CD4-positive, alpha-beta T cell treated with Interleukin-2 at 100 ng/mL for 4 hours (primary cell): ENCODE measurements at regions not wholly inside any gene's neighbourhood (a gene's known extent, or its start where the extent isn't known, plus 50 kb on each side); places are given as distances from the start of the nearest gene placed in this dataset.

Experiments used
- DNase-seq: peaks from one replicate; pipeline ENCODE4 v3.0.0-alpha.2; 2020; ENCODE audit warnings: low spot score

DNA sequence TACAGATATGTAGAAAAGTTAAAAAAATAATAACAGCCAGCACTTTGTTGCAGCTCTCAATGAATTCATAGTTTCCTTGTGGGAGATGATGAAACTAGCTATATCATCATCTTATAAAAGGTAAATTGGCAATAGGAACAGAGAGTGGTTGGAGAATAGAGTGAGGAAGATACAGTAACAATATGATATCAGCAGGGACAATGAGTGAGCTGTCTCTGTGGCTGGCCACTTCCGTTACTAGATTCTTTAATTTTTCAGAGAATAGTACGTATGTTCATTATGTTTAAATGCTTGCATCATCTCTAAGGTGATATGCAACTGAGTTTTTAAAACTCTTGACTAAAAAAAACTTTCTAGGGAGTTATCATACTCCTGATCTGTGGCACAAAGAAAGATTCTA lies 1006.2 kb upstream of the FLRT2 start:
- no peak for DNase-seq

DNA sequence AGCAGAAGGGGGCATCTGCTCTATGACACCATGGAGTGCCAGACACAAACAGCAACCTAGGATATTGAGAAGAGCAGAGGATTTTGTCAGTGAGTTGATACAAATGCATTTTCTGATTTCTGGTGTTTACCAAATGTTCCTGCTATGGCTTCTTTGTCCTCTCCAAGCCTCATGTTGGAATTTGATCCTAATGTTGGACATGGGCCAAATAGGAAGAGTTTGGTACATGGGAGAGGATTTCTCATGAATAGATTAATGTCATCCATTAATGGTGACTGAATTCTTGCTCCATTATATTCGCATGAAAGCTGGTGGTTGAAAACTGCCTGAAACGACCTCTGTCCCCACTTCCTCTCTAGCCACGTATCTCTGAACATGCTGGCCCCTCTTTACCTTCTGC lies 1002.2 kb upstream of the FLRT2 start:
- DNase-seq = no peak

DNA sequence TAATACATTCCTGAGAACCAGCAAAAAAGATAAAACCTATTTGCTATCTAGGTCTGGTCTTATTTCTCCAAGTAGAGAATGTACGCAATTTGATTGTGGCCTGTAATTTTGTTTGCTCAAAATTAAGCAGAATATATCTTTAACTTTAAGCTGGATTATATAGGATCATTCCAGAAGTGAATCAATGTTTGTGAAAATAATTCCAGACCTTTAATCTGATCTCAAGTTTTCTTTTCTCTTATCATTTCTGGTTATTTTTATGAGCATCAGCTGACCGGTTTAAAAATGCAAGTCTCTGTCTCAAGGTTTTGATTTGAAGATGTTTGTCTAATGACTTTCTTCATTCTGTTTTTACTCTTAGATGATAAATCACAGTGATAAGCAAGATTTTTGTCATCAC lies 997.9 kb upstream of the FLRT2 start:
- no peak for DNase-seq

DNA sequence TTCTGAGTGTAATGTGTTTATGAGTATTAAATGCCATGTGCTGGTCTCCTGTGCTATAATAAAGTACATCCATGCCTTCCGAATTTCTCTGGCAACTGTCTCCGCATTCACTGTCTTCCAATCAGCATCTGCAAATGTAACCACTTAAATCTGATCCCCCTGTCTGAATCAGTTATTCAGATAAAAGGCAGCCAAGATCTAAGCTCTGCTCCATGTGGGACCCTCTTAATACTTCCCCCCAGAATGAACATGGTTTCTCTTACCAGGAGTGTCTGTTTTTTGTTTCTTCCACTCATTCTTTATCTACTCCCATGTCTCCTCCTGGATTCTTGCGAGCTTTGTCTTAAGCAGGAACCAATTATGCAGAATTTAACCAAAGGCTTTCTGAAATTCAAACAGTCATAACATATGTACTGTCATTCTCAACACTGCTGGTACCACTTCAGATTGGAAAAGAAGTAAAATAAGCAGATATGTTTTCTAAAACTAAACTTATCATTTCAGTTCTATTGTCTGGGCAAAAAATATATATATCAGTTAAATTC lies 996.7 kb upstream of the FLRT2 start:
- DNase-seq = no peak

DNA sequence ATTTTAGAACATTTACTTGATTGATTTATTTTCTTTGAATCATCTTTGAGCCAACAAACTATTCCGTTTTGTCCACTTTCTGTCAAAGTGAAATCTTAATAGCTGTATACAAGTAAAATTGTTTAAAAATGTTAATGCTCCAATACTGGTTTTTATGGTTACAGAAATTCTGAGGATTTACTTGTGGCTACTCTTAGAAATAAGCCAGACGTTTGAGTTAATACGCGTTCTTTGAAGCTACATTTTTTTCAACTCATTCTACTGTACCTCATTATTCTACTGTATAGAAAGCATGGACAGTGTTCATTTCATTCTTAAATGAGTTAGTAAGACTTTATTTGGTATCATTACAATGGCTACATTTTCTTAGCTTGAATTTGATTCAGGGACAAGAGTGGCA lies 996.2 kb upstream of the FLRT2 start:
- no peak for DNase-seq

DNA sequence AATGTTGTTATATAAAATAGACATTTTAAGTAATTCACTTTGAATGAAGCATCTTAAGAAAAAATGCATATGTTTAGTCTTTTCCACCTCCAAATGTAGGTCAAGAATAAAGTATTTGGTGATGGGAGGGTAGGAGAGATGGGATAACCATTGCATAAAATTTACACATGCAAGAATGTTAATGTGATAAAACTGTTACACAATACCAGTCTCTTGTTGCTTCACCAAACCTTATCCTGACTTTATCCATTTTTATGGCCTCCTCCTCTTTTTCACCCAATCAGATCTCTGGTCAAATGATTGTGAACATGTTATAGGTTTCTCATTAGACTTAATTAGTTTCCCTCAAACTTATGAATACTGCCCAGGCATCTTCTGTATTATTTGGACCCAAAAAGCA lies 994.5 kb upstream of the FLRT2 start:
- no peak for DNase-seq

DNA sequence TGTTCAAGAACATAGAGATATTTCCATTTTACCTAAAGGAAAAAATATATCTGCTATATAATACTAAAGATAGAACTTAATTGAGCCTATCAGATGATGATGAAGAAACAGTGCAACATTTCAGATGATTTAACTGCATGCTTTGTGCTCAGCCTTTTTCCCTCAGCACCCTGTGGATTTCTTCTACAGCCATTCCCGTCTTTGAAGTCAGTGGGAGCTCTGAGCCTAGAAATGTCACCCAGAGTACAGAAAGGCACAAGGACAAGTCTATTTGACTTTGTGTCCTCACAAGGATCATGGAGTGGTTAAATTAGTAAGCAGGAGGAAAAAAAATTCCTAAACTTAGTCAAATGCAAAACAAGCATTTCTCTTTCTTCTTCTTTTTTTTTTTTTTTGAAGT lies 994.0 kb upstream of the FLRT2 start:
- DNase-seq = no peak

DNA sequence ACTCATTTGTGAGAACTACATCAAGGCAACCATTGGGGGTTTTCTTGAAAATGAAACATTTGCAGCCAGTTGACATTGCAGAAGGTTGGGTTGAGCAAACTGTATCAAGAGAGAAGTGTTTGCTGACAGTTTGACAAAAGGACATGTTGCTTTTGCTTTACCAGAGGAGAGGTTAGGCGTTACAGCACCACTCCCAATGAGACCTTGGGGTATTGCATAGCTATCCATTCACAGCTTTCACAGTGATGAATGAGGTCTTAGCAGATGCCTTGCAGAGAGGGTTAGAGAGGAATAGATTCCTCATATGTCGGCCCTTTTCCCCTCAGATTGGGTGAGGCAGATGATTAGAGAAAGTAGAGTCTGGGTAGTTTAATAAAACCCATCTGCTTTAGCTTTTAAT lies 988.9 kb upstream of the FLRT2 start:
- no peak for DNase-seq

DNA sequence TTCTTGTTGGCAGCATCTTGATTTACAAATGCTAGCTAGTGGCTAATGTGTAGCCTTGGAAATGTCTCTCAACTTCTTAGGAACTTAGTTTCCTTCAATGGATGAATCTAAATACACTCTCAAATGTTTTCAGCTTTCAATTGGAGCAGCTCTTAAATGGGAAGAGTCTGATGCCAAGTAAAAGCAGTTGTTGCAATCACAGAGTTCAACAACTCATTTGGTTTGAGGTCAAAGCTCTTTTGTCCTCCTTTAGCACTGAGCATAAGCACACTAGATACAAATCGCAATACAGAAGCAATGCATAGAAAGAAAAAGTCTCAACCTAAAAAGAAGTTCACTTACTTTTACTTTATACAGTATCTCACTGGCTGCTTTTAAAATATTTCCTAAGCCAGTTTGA lies 986.1 kb upstream of the FLRT2 start:
- no peak for DNase-seq

DNA sequence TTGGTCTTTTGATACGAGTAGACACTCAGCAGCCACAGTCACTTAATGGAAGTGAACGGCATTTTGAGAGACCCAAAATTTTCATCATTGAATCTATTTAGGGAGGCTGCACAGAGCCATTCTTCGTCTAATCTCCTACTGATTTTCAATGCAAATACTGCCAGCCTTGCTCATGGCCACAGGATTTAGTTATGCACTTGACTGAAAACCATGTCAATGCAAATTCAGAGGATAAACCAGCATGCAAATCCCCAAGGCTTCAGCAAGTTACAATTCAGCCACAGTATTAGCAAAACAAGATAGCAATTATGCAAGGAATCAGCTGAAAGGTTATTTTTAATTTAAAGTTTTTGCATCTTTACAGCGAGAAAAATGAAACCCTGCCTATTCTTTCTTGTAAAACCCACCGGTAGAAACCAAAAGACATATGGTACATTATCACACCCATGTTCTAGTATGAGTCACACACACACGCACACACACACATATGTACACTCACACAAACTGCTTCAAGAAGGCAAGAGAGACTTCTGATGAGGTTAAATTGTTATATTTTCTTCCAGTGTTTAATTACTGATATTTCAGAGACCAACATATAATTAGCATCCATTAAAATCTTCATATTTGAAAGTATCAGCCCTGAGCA lies 985.3 kb upstream of the FLRT2 start:
- DNase-seq = no peak

DNA sequence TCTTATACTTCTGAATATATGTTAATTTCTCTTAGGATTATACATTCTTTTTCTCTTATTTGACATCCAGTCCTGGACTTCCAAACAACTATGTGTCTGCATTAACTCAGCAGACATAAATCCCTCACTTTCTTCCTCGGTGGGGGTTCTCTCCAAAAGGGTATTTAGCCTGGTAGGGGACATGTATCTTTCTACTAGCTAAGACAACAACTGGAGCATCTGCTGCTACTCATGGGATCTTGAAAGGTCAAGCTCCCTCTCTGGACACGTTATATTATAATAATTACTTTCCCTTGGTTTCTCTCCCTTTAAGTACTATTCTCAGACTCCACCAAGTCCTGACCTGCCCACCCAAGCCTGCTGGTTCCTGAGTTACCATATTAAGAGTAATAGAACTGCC lies 983.7 kb upstream of the FLRT2 start:
- DNase-seq = no peak

DNA sequence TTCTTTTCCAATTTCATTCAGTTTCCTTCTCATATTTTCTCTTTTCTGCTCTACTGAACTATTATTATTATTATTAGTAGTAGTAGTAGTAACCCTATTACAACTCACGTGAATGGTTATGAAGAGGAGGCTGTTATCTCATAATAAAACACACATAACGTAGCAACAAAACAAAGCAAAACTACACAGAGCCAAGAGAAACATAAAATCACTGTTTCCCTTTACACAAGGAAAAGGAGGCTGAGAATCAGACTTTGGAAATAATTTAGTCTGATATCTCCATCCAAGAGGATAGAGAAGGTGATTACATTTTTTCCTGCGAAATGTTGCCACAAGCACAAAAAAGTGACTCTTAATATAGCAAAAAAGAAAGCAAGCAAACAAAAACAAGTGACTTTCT lies 975.8 kb upstream of the FLRT2 start:
- DNase-seq = no peak

DNA sequence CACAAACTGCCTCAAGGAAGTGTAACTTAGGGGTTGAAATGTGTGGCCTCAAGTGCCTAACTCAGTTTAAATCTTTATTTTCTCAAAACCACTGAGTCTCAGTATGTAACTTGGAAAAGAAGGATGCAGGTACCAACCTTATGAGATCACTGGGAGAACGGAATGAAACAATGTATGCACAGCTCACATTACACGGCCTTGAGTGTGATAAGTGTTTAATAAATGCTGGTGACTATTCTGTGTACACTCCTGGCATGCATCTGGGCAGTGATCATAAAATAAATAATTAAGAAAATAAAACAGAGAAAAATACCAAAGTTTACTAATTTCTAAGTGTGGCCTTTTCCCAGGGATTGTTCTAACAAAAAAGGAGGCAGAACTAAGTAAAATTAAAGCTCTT lies 974.5 kb upstream of the FLRT2 start:
- DNase-seq = no peak

DNA sequence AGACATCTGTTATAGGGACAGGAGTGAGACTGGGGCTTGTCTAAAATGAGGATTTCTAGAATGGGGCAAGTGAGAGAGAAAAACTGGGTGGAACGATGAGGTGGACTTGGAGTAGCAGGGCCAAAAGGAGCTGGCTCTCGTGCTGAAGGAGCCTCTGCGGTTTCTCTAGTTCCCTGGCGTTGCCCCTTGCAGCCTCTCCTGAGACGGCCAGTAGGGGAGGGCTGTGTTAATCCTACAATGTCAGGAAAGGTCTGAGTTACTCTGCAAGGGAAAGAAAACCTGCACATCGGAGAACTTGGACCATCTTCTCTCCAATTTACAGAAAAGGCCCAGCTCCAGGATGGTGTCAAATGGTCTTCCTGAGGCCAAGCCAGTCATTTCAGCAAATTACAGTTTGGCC lies 963.8 kb upstream of the FLRT2 start:
- DNase-seq = no peak

DNA sequence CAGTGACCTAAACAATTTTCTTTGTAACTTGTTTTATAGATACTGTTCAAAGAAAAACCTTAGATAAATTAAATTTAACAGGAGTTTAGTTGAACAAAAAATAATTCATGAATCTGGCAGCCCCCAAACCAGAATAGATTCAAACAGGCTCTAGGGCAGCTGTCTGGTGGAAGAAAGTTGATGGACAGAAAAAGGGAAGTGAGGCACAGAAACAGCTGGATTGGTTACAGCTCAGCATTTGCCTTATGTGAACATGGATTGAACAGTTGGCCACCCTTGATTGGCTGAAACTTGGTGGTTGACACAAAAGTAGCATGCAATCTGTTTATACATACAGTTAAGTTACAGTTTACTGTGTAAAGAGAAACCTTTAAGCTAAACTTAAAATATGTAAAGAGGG lies 954.3 kb upstream of the FLRT2 start:
- DNase-seq = no peak

DNA sequence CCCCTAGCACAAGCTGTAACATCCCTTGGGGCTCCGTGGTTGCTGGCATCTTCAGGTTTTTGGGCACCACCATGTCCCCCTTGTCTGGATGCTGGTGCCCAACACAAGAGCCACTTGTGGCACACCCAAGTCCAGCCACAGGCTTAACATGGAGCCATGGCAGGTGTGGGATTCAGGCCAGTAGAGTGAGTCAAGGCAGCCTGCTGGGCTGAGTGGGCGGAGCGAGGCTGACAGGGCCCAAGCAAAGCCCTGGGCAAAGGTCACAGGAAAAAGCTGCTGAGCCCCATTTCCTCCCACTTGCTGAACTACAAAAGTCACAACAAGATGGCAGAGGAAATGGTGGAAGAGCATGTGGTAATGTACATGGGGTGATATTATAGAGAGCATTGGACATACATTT lies 950.7 kb upstream of the FLRT2 start:
- DNase-seq = no peak

DNA sequence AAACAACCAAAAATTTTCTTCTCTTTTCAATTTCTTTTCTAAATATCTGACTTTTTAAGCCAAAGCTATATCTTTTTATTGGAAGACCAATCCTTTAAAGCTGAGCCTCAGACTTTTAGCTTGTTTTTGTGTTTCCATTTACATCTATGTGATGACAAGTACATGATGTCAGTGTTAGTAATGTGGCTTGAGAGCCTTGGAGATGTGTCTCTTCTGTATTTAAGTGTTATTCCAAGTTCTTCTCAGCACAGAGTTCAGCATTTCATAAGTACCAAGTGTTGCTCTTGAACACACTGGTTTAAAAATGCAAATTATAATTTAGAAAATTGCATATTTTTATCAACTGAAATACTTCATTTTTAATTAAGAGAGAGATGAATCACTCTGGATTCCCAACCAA lies 948.9 kb upstream of the FLRT2 start:
- DNase-seq = no peak

DNA sequence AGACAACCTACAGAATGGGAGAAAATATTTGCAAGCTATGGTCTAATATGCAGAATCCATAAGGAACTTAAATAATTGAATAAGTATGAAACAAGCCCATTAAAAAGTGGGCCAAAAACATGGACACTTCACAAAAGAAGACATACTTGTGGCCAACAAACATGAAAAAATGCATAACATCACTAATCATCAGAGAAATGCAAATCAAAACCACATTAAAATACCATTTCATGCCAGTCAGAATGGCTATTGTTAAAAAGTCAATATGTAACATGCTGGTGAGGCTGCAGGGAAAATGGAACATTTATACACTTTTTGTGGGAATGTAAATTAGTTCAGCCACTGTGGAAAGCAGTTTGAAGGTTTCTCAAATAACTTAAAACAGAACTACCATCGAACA lies 945.4 kb upstream of the FLRT2 start:
- DNase-seq = no peak

DNA sequence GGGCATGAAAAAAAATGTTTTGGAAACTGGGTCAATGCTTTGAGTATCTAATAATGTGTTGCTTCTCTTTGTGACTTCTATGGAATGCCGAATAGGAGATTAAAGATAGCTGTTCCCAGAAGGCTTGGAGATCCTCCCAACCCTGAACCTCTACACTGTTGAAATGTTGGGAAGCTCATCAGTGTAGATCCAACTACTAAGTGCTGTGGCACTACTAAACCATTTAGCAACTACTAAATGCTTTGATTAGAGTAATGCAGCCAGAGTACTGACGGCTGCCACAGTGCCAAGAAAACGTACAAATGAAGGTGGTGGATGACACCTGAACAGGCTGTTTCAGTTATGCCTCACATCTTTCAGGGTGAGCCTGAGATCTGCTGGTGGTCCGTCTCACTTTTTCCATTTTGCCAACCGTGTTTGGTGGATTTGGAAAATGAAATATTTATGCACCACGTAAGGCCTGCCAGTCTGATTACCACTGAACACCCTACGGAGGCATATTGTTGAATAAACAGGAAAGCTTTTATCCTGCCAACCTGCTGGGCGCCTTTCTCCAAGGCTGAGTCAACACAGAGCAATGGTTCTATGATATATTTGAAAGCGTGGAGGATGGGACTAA lies 938.0 kb upstream of the FLRT2 start:
- no peak for DNase-seq

DNA sequence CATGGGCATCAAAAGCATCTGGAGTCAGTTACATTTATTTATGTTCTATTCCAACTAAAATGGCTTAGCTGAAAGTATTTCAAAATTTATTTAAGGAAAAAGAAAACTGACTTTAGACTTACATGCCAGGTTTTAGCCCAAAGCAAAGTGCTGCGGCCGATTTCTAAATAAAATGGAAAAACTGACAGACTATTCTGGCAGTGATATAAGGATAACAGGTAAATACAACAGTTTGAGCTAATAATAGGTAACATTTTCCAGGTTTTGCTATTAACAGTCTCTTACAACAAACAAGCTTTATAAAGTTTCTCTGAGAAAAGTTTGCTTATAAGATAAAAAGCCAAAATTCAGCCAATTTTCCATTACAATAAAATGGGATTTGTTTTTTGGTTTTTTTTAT lies 937.2 kb upstream of the FLRT2 start:
- no peak for DNase-seq

DNA sequence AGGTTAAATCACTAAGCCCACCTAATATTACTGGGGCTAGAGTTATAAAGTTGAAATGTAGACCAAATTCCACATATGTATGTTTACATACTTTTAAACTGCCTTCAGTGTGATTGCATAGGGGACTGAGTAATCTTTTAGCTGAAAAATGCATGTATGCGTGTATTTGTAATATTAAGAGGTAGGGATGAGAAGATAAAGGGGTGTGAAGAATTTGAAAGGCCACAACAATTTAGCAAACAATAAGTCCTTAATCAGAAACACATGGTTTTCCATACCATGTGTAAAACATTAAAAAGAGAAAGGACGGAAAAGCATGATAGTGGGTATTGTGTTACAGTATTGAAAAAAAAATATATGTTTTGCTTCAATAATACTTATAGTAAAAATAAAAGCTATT lies 919.9 kb upstream of the FLRT2 start:
- DNase-seq = no peak

DNA sequence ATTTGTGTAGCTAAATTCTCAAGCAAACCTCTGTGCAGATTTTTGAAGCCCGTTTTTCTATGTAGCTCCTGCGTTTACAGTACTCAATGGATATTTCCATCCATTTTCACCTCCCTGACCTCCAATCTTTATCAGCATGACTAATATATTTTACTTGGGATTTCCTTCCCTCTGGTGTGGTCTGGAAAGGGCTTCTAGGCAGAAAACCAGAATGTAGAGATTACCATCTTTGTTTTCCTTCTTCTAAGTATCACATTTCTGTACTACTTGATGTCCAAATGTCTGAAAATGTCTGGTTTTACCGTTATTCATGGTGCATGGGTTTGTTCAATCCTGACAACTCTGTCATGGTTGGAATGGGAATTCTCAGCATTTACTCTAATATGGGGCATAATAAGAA lies 907.6 kb upstream of the FLRT2 start:
- DNase-seq = no peak

DNA sequence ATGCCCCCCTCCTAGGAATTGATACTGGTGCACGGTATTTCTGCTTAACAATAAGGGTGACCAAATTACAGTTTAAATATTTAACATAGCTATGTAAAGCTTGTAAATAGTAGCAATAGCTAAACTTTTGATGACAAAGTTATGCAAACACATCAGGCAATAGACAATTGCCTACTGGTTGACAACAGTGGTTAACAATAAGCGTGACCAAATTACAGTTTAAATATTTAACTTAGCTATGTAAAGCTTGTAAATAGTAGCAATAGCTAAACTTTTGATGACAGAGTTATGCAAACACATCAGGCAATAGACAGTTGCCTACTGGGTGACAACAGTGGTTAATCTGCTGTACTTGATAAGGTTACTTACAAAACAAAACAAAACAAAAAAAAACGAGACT lies 886.5 kb upstream of the FLRT2 start:
- no peak for DNase-seq

DNA sequence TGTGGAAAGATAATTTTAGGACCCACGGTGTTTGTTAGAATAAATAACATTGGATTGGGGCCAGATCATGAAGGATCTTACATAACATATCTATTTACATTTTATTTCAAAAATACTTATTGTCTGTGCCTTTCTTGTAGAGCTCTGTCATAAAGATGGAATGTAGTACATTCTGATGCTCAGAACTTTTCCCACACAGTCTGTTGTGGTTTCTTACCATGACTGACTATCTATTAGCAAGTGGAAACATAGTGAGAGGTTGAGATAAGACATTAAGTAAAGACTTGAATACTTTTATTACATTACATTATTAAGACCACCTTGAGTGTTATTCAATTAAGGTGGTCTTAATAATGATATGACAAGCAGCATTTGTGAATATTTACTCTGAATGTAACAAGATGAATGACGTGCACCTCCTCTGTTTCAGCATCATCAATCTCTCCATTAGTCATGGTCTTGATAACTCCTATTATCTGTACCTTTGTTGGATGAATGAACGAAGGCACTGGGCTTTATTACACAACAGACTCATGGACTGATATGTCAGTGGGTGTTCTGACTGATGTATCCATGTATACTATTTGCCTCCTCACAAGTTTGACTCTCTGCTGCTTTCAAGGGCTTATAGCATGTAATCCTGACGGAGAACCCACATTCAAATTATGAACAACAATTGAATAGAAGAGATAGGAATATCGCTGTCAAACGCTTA lies 883.0 kb upstream of the FLRT2 start:
- no peak for DNase-seq
